ENCODE measurements at regions not wholly inside any gene's neighbourhood (a gene's known extent, or its start where the extent isn't known, plus 50 kb on each side); places are given as distances from the start of the nearest gene placed in this dataset.
A peak's percentile ranks its signal among the peaks of the same experiment; 100 is the strongest.

DNA sequence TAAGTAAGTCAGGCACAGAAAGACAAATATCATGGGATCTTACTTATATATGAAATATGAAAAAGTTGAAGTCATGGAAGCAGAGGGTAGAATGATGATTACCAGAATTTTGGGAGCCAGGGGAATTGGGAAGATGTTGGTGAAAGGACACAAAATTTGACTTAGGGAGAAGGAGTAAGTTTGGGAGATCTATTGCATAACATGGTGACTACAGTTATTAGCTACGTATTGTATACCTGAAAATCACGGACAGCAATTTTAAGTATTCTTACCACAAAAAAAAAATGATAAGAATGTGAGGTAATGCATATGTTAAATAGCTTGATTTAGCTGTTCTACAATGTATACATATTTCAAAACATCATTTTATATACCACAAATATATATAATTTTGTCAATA, 94.2 kb upstream of the COL5A2 start:
- Histone ChIP-seq H3K27me3 (no peaks in the 10 kb centered on the region), H3K4me1 (peaks cover 0 to 1% (median 0%) of the 10 kb centered on the region in 4 donors), H3K9me3 (no peaks in the 10 kb centered on the region), H3K4me3 (no peak overlapping the region), H3K36me3 (no peaks in the 10 kb centered on the region), H3K27ac (replicated peaks in 1 of 4) (no peak overlapping the region)
- 49% methylated on average over 2 of the region's 2 CpGs for WGBS
- no peak for DNase-seq (ENCODE audit: extremely low spot score)
- TF ChIP-seq EP300 (IDR thresholded peaks at IDR 0.05): no peak
- TF ChIP-seq POLR2A (IDR thresholded peaks at IDR 0.05; ENCODE audit: low read depth): no peak
- TF ChIP-seq CTCF (IDR thresholded peaks at IDR 0.05): no peak
- TF ChIP-seq POLR2AphosphoS5 (IDR thresholded peaks at IDR 0.05): no peak
- intact Hi-C loops (cut with DNase I): no loop called here

GRCh38 chr2:189274361-189274760, 94.8 kb upstream of the COL5A2 start:
- no peaks in the 10 kb centered on the region for H3K36me3 ChIP-seq
- TF ChIP-seq CTCF (IDR thresholded peaks at IDR 0.05): no peak
- intact Hi-C loops (cut with DNase I): no loop called here
- H3K4me1 ChIP-seq: no peaks in the 10 kb centered on the region
- no peak overlapping the region for H3K4me3 ChIP-seq
- H3K27ac ChIP-seq (replicated peaks in 1 of 4): no peak overlapping the region
- H3K27me3 ChIP-seq: no peaks in the 10 kb centered on the region
- no peaks in the 10 kb centered on the region for H3K9me3 ChIP-seq
- no peak for DNase-seq (ENCODE audit: extremely low spot score)

DNA sequence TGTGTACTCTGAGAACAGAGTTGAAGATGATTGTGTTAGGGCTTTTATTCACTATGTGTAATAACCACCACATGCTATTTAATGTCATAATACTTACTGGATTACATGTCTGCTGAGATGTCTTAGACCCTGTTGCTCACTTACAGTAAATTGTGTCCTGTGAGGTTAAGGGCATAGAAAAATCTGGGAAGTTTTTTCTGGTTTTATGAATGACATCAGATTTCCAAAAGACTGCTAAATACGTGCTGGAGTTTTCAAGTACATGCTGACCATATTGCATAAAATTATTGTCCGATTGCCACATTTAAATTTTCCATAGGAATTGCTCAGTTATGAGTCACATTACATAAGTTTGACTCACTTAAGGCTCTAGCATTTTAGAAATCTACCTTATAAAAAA, 96.7 kb upstream of the COL5A2 start:
- no peak for DNase-seq (ENCODE audit: extremely low spot score)
- intact Hi-C loops (cut with DNase I): no loop called here
- H3K4me1 ChIP-seq: peaks cover 0 to 7% (median 4%) of the 10 kb centered on the region in 4 donors
- no peak for TF ChIP-seq POLR2A (IDR thresholded peaks at IDR 0.05; ENCODE audit: low read depth)
- no peak for TF ChIP-seq CTCF (IDR thresholded peaks at IDR 0.05)
- TF ChIP-seq POLR2AphosphoS5 (IDR thresholded peaks at IDR 0.05): no peak
- TF ChIP-seq EP300 (IDR thresholded peaks at IDR 0.05): no peak
- no peak overlapping the region for H3K4me3 ChIP-seq
- no peak overlapping the region for H3K27ac ChIP-seq (replicated peaks in 1 of 4)
- H3K27me3 ChIP-seq: no peaks in the 10 kb centered on the region
- WGBS: 84% methylated on average over 2 of the region's 2 CpGs
- H3K36me3 ChIP-seq: no peaks in the 10 kb centered on the region
- peaks cover 0 to 3% (median 0%) of the 10 kb centered on the region in 4 donors for H3K9me3 ChIP-seq

DNA sequence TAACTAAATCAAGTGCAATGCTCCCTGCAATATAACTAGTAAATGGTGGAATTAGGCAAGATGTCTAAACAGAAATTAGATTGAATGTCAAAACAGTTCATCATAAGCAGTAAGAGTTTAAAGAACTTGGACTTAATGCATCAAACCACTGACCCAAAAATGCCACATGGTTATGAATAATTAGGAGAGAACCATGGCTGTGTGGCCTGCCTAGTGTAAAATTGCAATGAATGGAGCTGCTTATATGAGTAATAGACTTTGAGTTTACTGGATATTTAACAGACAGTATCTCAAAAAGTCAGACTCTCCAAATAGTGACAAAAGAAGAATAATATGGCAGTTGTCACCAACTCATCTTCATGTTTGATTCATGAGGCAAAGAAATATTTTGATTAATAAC, 101.6 kb upstream of the COL5A2 start:
- intact Hi-C loops (cut with DNase I): loop anchor here (5.0 to 10.0 kb wide), 2 partner anchors 96 to 121 kb away; no protein-coding TSS in a partner anchor
- Histone ChIP-seq H3K4me1 (peaks cover 0 to 26% (median 18%) of the 10 kb centered on the region in 4 donors), H3K9me3 (peaks cover 0 to 3% (median 0%) of the 10 kb centered on the region in 4 donors), H3K36me3 (no peaks in the 10 kb centered on the region), H3K27me3 (no peaks in the 10 kb centered on the region), H3K27ac (replicated peaks in 1 of 4) (no peak overlapping the region), H3K4me3 (no peak overlapping the region)
- DNase-seq (ENCODE audit: extremely low spot score): no peak
- no peak for TF ChIP-seq CTCF (IDR thresholded peaks at IDR 0.05)
- TF ChIP-seq EP300 (IDR thresholded peaks at IDR 0.05): no peak
- no peak for TF ChIP-seq POLR2AphosphoS5 (IDR thresholded peaks at IDR 0.05)
- TF ChIP-seq POLR2A (IDR thresholded peaks at IDR 0.05; ENCODE audit: low read depth): no peak

- intact Hi-C loops (cut with DNase I): loop anchor here (5.0 to 10.0 kb wide), 3 partner anchors 101 to 193 kb away; no protein-coding TSS in a partner anchor
Measured at GRCh38 chr2:189285349-189285748, 105.8 kb upstream of the COL5A2 start.

More at GRCh38 chr2:189285349-189285748, 105.8 kb upstream of the COL5A2 start:
- TF ChIP-seq CTCF (IDR thresholded peaks at IDR 0.05) (no peak), POLR2AphosphoS5 (IDR thresholded peaks at IDR 0.05) (no peak), POLR2A (IDR thresholded peaks at IDR 0.05; ENCODE audit: low read depth) (no peak), EP300 (IDR thresholded peaks at IDR 0.05) (no peak)
- no peak for DNase-seq (ENCODE audit: extremely low spot score)
- no peak overlapping the region for H3K4me3 ChIP-seq
- H3K27ac ChIP-seq (replicated peaks in 1 of 4): peak overlapping the region in 2 of 4 donors; percentile 7 to 20
- 72% methylated on average over 2 of the region's 2 CpGs for WGBS
- H3K36me3 ChIP-seq: no peaks in the 10 kb centered on the region
- no peaks in the 10 kb centered on the region for H3K27me3 ChIP-seq
- peaks cover 0 to 48% (median 29%) of the 10 kb centered on the region in 4 donors for H3K4me1 ChIP-seq
- no peaks in the 10 kb centered on the region for H3K9me3 ChIP-seq

All from esophagus muscularis mucosa (tissue), 4 donors.